Calu3 (cell line): ENCODE measurements at regions not wholly inside any gene's neighbourhood (a gene's known extent, or its start where the extent isn't known, plus 50 kb on each side); places are given as distances from the start of the nearest gene placed in this dataset.

Source experiments
- BruUV-seq: library from RNA; stranded (reverse); fragments of 400-500 nt; replicated peaks from 2 replicates; lab custom pipeline; 2021; lab: Mats Ljungman, UMichigan
- CTCF ChIA-PET: fragments of 300-600 bp; sonication (Branson Sonifier 250); formaldehyde crosslinking; loops from one replicate; lab custom pipeline; 2022; ENCODE audit warnings: antibody characterized with exemption; lab: Charles Lee
- DNase-seq: peaks from one replicate; pipeline ENCODE4 v3.0.0; 2022
- H3K27ac Mint-ChIP-seq: one replicate; pipeline ENCODE4 v1.8.0; 2022; ENCODE audit warnings: mixed read lengths; ENCODE audit not compliant: unreplicated experiment
- H3K27me3 Mint-ChIP-seq: one replicate; pipeline ENCODE4 v1.8.0; 2022; ENCODE audit warnings: mixed read lengths; ENCODE audit not compliant: unreplicated experiment
- H3K36me3 Mint-ChIP-seq: one replicate; pipeline ENCODE4 v1.8.0; 2022; ENCODE audit warnings: mild to moderate bottlenecking, moderate library complexity, mixed read lengths; ENCODE audit not compliant: insufficient read depth, unreplicated experiment
- H3K4me1 Mint-ChIP-seq: one replicate; pipeline ENCODE4 v1.8.0; 2022; ENCODE audit warnings: mild to moderate bottlenecking, low read depth, mixed read lengths; ENCODE audit not compliant: unreplicated experiment
- H3K4me3 Mint-ChIP-seq: one replicate; pipeline ENCODE4 v1.8.0; 2022; ENCODE audit warnings: mild to moderate bottlenecking, low read depth, moderate library complexity, mixed read lengths; ENCODE audit not compliant: unreplicated experiment
- H3K9me3 Mint-ChIP-seq: one replicate; pipeline ENCODE4 v1.8.0; 2022; ENCODE audit warnings: low read depth, mixed read lengths; ENCODE audit not compliant: unreplicated experiment
- CTCF ChIP-seq: fragments of 200-600 bp; IDR thresholded peaks from one replicate; pipeline ENCODE4 v1.8.0; 2022; ENCODE audit warnings: antibody characterized with exemption; ENCODE audit not compliant: unreplicated experiment
- intact Hi-C: fragments of 100-400 bp; cut with micrococcal nuclease; formaldehyde crosslinking; loops from one replicate; pipeline ENCODE4 v1.10.0; 2022; ENCODE audit not compliant: unreplicated experiment

GRCh38 chr6:139895205-139895793, 520.9 kb upstream of the CITED2 start:
- Mint-ChIP-seq H3K27ac (no peak overlapping the region), H3K27me3 (no peaks in the 10 kb centered on the region), H3K36me3 (no peaks in the 10 kb centered on the region), H3K4me3 (no peak overlapping the region), H3K9me3 (no peaks in the 10 kb centered on the region), H3K4me1 (no peaks in the 10 kb centered on the region)
- no peak for TF ChIP-seq CTCF
- CTCF ChIA-PET = no interaction called here
- intact Hi-C loops = no loop called here
- no peak for DNase-seq
- no TSS peak for BruUV-seq

GRCh38 chr6:139894271-139894670, 519.8 kb upstream of the CITED2 start:
- Mint-ChIP-seq H3K36me3 (no peaks in the 10 kb centered on the region), H3K27ac (no peak overlapping the region), H3K9me3 (no peaks in the 10 kb centered on the region), H3K27me3 (no peaks in the 10 kb centered on the region), H3K4me1 (no peaks in the 10 kb centered on the region), H3K4me3 (no peak overlapping the region)
- DNase-seq = no peak
- BruUV-seq = no TSS peak
- intact Hi-C loops = no loop called here
- CTCF ChIA-PET = interaction anchor here (0.6 kb wide), 1 partner anchor 885 kb away, joined by 4 read pairs; no protein-coding TSS in a partner anchor
- TF ChIP-seq CTCF = no peak

- no peak overlapping the region for H3K4me3 Mint-ChIP-seq
- intact Hi-C loops = no loop called here
- H3K27me3 Mint-ChIP-seq = no peaks in the 10 kb centered on the region
- DNase-seq = no peak
- CTCF ChIA-PET = interaction anchor here (0.6 kb wide), 1 partner anchor 375 kb away, joined by 4 read pairs; no protein-coding TSS in a partner anchor
- no peaks in the 10 kb centered on the region for H3K36me3 Mint-ChIP-seq
- no peaks in the 10 kb centered on the region for H3K9me3 Mint-ChIP-seq
- no TSS peak for BruUV-seq
- no peak overlapping the region for H3K27ac Mint-ChIP-seq
- peaks cover 8% of the 10 kb centered on the region for H3K4me1 Mint-ChIP-seq
- TF ChIP-seq CTCF = no peak
Measured at GRCh38 chr6:139891471-139891870, 517.0 kb upstream of the CITED2 start.

GRCh38 chr6:139888681-139889122, 514.3 kb upstream of the CITED2 start:
- no peak for DNase-seq
- Mint-ChIP-seq H3K9me3 (no peaks in the 10 kb centered on the region), H3K4me1 (peaks cover 8% of the 10 kb centered on the region), H3K27ac (no peak overlapping the region), H3K4me3 (no peak overlapping the region), H3K36me3 (no peaks in the 10 kb centered on the region), H3K27me3 (no peaks in the 10 kb centered on the region)
- no peak for TF ChIP-seq CTCF
- intact Hi-C loops = loop anchor here (10.0 kb wide), 3 partner anchors 514 to 1036 kb away; partner anchors contain the start of gene CITED2
- no TSS peak for BruUV-seq
- CTCF ChIA-PET = no interaction called here
